SU-DHL-6 (cell line): ENCODE measurements at regions not wholly inside any gene's neighbourhood (a gene's known extent, or its start where the extent isn't known, plus 50 kb on each side); places are given as distances from the start of the nearest gene placed in this dataset.

Experiments
- EZH2phosphoT487 ChIP-seq: fragments of 200-600 bp; sonication (generic), shearing (Covaris generic); conservative IDR thresholded peaks from 2 replicates; pipeline ENCODE4 v1.6.1; 2018; ENCODE audit warnings: mild to moderate bottlenecking, antibody characterized with exemption, low read length, moderate library complexity, mixed read lengths
- TF ChIP-seq, protein P1 (sequence below): fragments of 200-600 bp; sonication (generic); IDR thresholded peaks from one replicate; pipeline ENCODE4 v1.5.1; 2017; ENCODE audit warnings: antibody characterized with exemption, mild to moderate bottlenecking, low read length, moderate library complexity; ENCODE audit not compliant: insufficient read depth, poor library complexity, severe bottlenecking

DNA sequence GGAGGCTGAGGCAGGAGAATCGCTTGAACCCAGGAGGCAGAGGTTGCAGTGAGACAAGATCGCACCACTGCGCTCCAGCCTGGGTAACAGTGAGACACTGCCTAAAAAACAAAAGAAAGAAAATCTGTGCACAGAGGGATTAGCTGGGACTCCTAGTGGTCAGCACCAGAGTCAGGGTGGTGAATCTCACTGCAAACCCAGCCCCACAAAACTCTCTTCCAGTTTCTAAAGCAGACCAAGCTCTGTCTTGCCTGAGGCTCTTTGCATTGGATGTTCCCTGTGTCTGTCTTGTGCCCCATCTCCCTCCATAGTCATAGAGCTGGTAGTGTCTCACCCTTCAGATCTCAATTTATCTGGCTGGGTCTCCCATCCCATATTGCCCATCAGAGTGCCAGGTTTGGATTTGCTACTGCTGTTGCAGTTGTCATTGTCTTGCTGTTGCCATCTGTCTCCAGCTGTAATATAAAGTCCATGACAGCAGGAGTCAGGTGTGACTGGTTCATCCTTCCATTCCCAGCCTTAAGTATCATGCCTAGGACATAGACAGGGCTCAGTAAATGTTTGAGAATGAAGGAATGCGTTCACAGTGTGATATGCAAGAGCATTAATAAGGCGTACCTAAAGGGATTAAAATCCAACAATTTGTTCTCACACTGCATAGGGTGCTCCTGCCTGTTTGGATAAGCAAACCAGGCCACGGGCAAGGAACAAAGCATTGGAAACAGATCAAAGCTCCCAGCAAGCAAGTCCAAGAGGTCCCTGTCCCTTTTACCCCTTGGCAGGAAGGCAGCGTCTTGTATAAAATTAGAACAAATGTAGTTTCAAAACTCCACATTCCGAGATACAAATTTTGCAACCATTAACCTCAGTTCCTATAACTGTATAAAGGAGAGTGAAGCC lies 614.6 kb upstream of the CDH5 start:
- TF ChIP-seq, protein P1, sequence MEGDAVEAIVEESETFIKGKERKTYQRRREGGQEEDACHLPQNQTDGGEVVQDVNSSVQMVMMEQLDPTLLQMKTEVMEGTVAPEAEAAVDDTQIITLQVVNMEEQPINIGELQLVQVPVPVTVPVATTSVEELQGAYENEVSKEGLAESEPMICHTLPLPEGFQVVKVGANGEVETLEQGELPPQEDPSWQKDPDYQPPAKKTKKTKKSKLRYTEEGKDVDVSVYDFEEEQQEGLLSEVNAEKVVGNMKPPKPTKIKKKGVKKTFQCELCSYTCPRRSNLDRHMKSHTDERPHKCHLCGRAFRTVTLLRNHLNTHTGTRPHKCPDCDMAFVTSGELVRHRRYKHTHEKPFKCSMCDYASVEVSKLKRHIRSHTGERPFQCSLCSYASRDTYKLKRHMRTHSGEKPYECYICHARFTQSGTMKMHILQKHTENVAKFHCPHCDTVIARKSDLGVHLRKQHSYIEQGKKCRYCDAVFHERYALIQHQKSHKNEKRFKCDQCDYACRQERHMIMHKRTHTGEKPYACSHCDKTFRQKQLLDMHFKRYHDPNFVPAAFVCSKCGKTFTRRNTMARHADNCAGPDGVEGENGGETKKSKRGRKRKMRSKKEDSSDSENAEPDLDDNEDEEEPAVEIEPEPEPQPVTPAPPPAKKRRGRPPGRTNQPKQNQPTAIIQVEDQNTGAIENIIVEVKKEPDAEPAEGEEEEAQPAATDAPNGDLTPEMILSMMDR: no peak
- TF ChIP-seq EZH2phosphoT487: no peak
